Endodermal cell (in vitro differentiated cells): ENCODE measurements at regions not wholly inside any gene's neighbourhood (a gene's known extent, or its start where the extent isn't known, plus 50 kb on each side); places are given as distances from the start of the nearest gene placed in this dataset.
"Not testable (repeated sequence)": the region's sequence is repeated elsewhere in the genome, so short reads cannot be mapped to it uniquely, and the experiment has no call there.

ENCODE experiments used
- DNase-seq: peaks from one replicate; pipeline ENCODE4 v3.0.0-alpha.2; 2017
- H3K27ac ChIP-seq: 2 replicates; pipeline ENCODE4 v1.5.1; 2013; ENCODE audit warnings: mild to moderate bottlenecking, low read depth, low read length, moderate library complexity
- H3K27me3 ChIP-seq: 2 replicates; pipeline ENCODE4 v1.6.1; 2013; ENCODE audit warnings: mild to moderate bottlenecking, low read length, moderate library complexity; ENCODE audit not compliant: insufficient read depth, control insufficient read depth, poor library complexity, severe bottlenecking
- H3K36me3 ChIP-seq: 2 replicates; pipeline ENCODE4 v1.7.0; 2013; ENCODE audit warnings: mild to moderate bottlenecking, low read length, moderate library complexity; ENCODE audit not compliant: control insufficient read depth, insufficient read depth
- H3K4me1 ChIP-seq: one replicate; pipeline ENCODE4 v1.7.0; 2013; ENCODE audit warnings: low read length; ENCODE audit not compliant: control insufficient read depth, insufficient read depth
- H3K4me3 ChIP-seq: 2 replicates; pipeline ENCODE4 v1.5.1; 2013; ENCODE audit warnings: mild to moderate bottlenecking, low read length, moderate library complexity
- H3K9ac ChIP-seq: 2 replicates; pipeline ENCODE4 v1.6.1; 2013; ENCODE audit warnings: mild to moderate bottlenecking, low read length, moderate library complexity; ENCODE audit not compliant: poor library complexity, severe bottlenecking; ENCODE audit errors: extremely low read depth
- H3K9me3 ChIP-seq: 2 replicates; pipeline ENCODE4 v1.6.1; 2013; ENCODE audit warnings: mild to moderate bottlenecking, low read length, moderate library complexity; ENCODE audit not compliant: control insufficient read depth
- H3K27ac Mint-ChIP-seq: 2 replicates; pipeline ENCODE4 v1.8.0; 2020; ENCODE audit warnings: mixed read lengths
- H3K27me3 Mint-ChIP-seq: 2 replicates; pipeline ENCODE4 v1.8.0; 2021; ENCODE audit warnings: mild to moderate bottlenecking, mixed read lengths; ENCODE audit not compliant: insufficient read depth
- H3K36me3 Mint-ChIP-seq: 2 replicates; pipeline ENCODE4 v1.8.0; 2020; ENCODE audit warnings: low read depth, mixed read lengths
- H3K4me1 Mint-ChIP-seq: 2 replicates; pipeline ENCODE4 v1.8.0; 2020; ENCODE audit warnings: mixed read lengths
- H3K4me3 Mint-ChIP-seq: 2 replicates; pipeline ENCODE4 v1.8.0; 2020; ENCODE audit warnings: mild to moderate bottlenecking, moderate library complexity, mixed read lengths
- H3K9me3 Mint-ChIP-seq: 2 replicates; pipeline ENCODE4 v1.8.0; 2020; ENCODE audit warnings: mild to moderate bottlenecking, mixed read lengths
- WGBS, 2 experiments: methylation state at CpG; one replicate each; pipeline versions ENCODE4 v1.1.5 to v1.1.7; 2013; ENCODE audit warnings: missing lambda C conversion rate in 2 of 2, mixed read lengths in 1 of 2; ENCODE audit not compliant: insufficient coverage in 1 of 2, insufficient read length in 1 of 2; 5-methylcytosine and 5-hydroxymethylcytosine counted together
- TF ChIP-seq, protein P1 (sequence below): fragments of 200-600 bp; sonication (generic); conservative IDR thresholded peaks from 2 replicates; pipeline ENCODE4 v1.5.0; 2021; ENCODE audit warnings: antibody characterized with exemption, mild to moderate bottlenecking

- Mint-ChIP-seq H3K27ac (no peak overlapping the region), H3K4me1 (peaks cover 15% of the 10 kb centered on the region), H3K9me3 (peaks cover 23% of the 10 kb centered on the region), H3K27me3 (no peaks in the 10 kb centered on the region), H3K36me3 (peaks cover 7% of the 10 kb centered on the region), H3K4me3 (no peak overlapping the region)
- WGBS, 2 experiments = 57 to 73% methylated on average over 1 to 2 of the region's 2 CpGs
- Histone ChIP-seq H3K4me3 (no peak overlapping the region), H3K9me3 (peaks cover 18% of the 10 kb centered on the region), H3K27me3 (no peaks in the 10 kb centered on the region), H3K36me3 (no peaks in the 10 kb centered on the region), H3K4me1 (no peaks in the 10 kb centered on the region), H3K27ac (no peak overlapping the region), H3K9ac (no peak overlapping the region)
- TF ChIP-seq, protein P1, sequence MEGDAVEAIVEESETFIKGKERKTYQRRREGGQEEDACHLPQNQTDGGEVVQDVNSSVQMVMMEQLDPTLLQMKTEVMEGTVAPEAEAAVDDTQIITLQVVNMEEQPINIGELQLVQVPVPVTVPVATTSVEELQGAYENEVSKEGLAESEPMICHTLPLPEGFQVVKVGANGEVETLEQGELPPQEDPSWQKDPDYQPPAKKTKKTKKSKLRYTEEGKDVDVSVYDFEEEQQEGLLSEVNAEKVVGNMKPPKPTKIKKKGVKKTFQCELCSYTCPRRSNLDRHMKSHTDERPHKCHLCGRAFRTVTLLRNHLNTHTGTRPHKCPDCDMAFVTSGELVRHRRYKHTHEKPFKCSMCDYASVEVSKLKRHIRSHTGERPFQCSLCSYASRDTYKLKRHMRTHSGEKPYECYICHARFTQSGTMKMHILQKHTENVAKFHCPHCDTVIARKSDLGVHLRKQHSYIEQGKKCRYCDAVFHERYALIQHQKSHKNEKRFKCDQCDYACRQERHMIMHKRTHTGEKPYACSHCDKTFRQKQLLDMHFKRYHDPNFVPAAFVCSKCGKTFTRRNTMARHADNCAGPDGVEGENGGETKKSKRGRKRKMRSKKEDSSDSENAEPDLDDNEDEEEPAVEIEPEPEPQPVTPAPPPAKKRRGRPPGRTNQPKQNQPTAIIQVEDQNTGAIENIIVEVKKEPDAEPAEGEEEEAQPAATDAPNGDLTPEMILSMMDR = peak; percentile 81
- peak; percentile 83 for DNase-seq
These were observed 1240.8 kb upstream of the CRIM1 start for GRCh38 chr2:35114765-35115164.

DNA sequence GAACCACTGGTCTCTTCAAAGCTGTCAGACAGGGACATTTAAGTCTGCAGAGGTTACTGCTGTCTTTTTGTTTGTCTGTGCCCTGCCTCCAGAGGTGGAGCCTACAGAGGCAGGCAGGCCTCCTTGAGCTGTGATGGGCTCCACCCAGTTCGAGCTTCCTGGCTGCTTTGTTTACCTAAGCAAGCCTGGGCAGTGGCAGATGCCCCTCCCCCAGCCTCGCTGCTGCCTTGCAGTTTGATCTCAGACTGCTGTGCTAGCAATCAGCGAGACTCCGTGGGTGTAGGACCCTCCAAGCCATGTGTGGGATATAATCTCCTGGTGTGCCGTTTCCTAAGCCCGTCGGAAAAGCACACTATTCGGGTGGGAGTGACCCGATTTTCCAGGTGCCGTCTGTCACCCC lies 1243.2 kb upstream of the CRIM1 start:
- not testable (repeated sequence) for H3K36me3 Mint-ChIP-seq, H3K36me3 ChIP-seq
- WGBS, 2 experiments = 95% methylated on average over 7 of the region's 10 CpGs; no CpG with 5 or more reads in 1 of the 2 experiments

GRCh38 chr2:35104309-35104708 lies 1251.3 kb upstream of the CRIM1 start:
- Histone ChIP-seq H3K27ac (no peak overlapping the region), H3K9ac (no peak overlapping the region), H3K36me3 (no peaks in the 10 kb centered on the region), H3K4me3 (no peak overlapping the region), H3K27me3 (no peaks in the 10 kb centered on the region), H3K9me3 (peaks cover 9% of the 10 kb centered on the region), H3K4me1 (no peaks in the 10 kb centered on the region)
- H3K27me3 Mint-ChIP-seq = no peaks in the 10 kb centered on the region
- WGBS, 2 experiments = no CpG with 5 or more reads among the region's 1 CpG
- H3K27ac Mint-ChIP-seq = no peak overlapping the region
- TF ChIP-seq, protein P1 = no peak
- peaks cover 11% of the 10 kb centered on the region for H3K9me3 Mint-ChIP-seq
- no peaks in the 10 kb centered on the region for H3K36me3 Mint-ChIP-seq
- peaks cover 2% of the 10 kb centered on the region for H3K4me1 Mint-ChIP-seq
- DNase-seq = no peak
- H3K4me3 Mint-ChIP-seq = no peak overlapping the region

More for the DNA sequence above, 1243.2 kb upstream of the CRIM1 start:
- H3K27me3 ChIP-seq, H3K4me3 ChIP-seq, H3K9ac ChIP-seq, H3K27me3 Mint-ChIP-seq, H3K27ac ChIP-seq, H3K4me3 Mint-ChIP-seq, H3K27ac Mint-ChIP-seq, H3K4me1 ChIP-seq, DNase-seq: not testable (repeated sequence)
- peaks cover 18% of the 10 kb centered on the region for H3K9me3 ChIP-seq
- Mint-ChIP-seq H3K4me1 (peaks cover 15% of the 10 kb centered on the region), H3K9me3 (peaks cover 27% of the 10 kb centered on the region)

DNA sequence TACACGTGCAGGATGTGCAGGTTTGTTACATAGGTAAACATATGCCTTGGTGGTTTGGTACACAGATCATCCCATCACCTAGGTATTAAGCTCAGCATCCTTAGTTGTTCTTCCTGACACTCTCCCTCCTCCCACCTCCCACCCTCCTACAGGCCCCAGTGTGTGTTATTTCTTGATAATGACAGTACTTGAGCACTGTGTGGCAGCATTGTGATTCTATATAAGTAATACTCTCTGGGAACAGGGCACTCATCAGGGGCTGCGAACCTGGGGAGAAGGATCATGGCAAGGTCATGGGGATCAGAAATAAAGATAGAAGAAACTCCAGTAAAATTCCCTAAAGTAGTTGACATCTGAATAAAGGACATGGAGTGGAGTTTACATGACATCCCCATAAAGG lies 1256.2 kb upstream of the CRIM1 start:
- Histone ChIP-seq H3K4me1 (no peaks in the 10 kb centered on the region), H3K27ac (no peak overlapping the region), H3K27me3 (no peaks in the 10 kb centered on the region), H3K4me3 (no peak overlapping the region), H3K9ac (no peak overlapping the region), H3K9me3 (peaks cover 9% of the 10 kb centered on the region), H3K36me3 (no peaks in the 10 kb centered on the region)
- Mint-ChIP-seq H3K27ac (no peak overlapping the region), H3K27me3 (no peaks in the 10 kb centered on the region), H3K36me3 (no peaks in the 10 kb centered on the region), H3K9me3 (peaks cover 4% of the 10 kb centered on the region), H3K4me3 (no peak overlapping the region), H3K4me1 (peaks cover 2% of the 10 kb centered on the region)
- TF ChIP-seq, protein P1 = peak; percentile 43
- DNase-seq = peak; percentile 63
- WGBS, 2 experiments = 83% methylated on average over 2 of the region's 2 CpGs; no CpG with 5 or more reads in 1 of the 2 experiments
